ENCODE measurements at regions not wholly inside any gene's neighbourhood (a gene's known extent, or its start where the extent isn't known, plus 50 kb on each side); places are given as distances from the start of the nearest gene placed in this dataset.

GRCh38 chr5:144896473-144896872 lies 725.8 kb downstream of the KCTD16 start:
- TF ChIP-seq EZH2 (IDR thresholded peaks at IDR 0.05; ENCODE audit: borderline replicate concordance, low read length) (no peak), CTCF (IDR thresholded peaks at IDR 0.05; ENCODE audit: low read length) (no peak)
- Histone ChIP-seq H3K27me3 (ENCODE audit: insufficient read depth, low read length) (no peaks in the 10 kb centered on the region), H3K9me3 (ENCODE audit: low read length) (no peaks in the 10 kb centered on the region), H3K9ac (ENCODE audit: low read length) (no peak overlapping the region), H3K36me3 (ENCODE audit: insufficient read depth, low read length) (no peaks in the 10 kb centered on the region), H3K9me2 (ENCODE audit: low read depth, low read length) (no peaks in the 10 kb centered on the region), H4K20me1 (ENCODE audit: insufficient read depth, low read length) (no peaks in the 10 kb centered on the region), H3K4me3 (ENCODE audit: low read depth, low read length, poor library complexity, severe bottlenecking) (no peak overlapping the region), H3K27ac (ENCODE audit: low read depth, low read length, poor library complexity, severe bottlenecking) (no peak overlapping the region), H3K4me1 (ENCODE audit: insufficient read depth, low read length, severe bottlenecking) (no peaks in the 10 kb centered on the region), H3F3A (ENCODE audit: insufficient read depth, low read length) (no peaks in the 10 kb centered on the region), H3K4me2 (ENCODE audit: low read length) (no peak overlapping the region), H3K79me2 (ENCODE audit: insufficient read depth, low read length) (no peaks in the 10 kb centered on the region), H2AFZ (ENCODE audit: low read length) (no peak overlapping the region)

DNA sequence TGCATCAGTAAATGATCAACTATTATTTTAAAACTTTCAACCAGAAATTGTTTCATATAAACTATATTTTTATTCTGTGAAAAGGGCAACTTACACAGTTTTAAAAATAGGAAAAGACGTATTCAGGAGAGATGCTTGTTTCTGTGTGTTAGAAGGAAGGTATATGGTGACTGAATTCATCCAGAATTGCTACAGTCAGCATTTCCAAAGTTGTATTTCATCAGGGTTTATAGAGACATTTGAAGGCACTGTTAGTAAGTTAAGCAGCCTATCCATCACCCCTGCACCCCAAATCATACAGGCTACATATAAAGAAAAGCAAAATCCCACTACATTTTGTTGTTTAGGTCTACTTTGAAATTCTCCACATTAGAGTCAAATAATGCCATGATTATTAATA lies 716.0 kb downstream of the KCTD16 start:
- H3K27ac ChIP-seq (ENCODE audit: low read depth, low read length, poor library complexity, severe bottlenecking): no peak overlapping the region
- H3F3A ChIP-seq (ENCODE audit: insufficient read depth, low read length): no peaks in the 10 kb centered on the region
- no peak overlapping the region for H2AFZ ChIP-seq (ENCODE audit: low read length)
- no peaks in the 10 kb centered on the region for H3K79me2 ChIP-seq (ENCODE audit: insufficient read depth, low read length)
- H3K9me2 ChIP-seq (ENCODE audit: low read depth, low read length): no peaks in the 10 kb centered on the region
- no peak overlapping the region for H3K9ac ChIP-seq (ENCODE audit: low read length)
- H3K4me3 ChIP-seq (ENCODE audit: low read depth, low read length, poor library complexity, severe bottlenecking): no peak overlapping the region
- H3K4me1 ChIP-seq (ENCODE audit: insufficient read depth, low read length, severe bottlenecking): no peaks in the 10 kb centered on the region
- no peaks in the 10 kb centered on the region for H3K9me3 ChIP-seq (ENCODE audit: low read length)
- H3K36me3 ChIP-seq (ENCODE audit: insufficient read depth, low read length): no peaks in the 10 kb centered on the region
- no peaks in the 10 kb centered on the region for H4K20me1 ChIP-seq (ENCODE audit: insufficient read depth, low read length)
- no peak overlapping the region for H3K4me2 ChIP-seq (ENCODE audit: low read length)
- TF ChIP-seq EZH2 (IDR thresholded peaks at IDR 0.05; ENCODE audit: borderline replicate concordance, low read length): no peak
- no peak for TF ChIP-seq CTCF (IDR thresholded peaks at IDR 0.05; ENCODE audit: low read length)
- H3K27me3 ChIP-seq (ENCODE audit: insufficient read depth, low read length): no peaks in the 10 kb centered on the region

- no peaks in the 10 kb centered on the region for H3K9me3 ChIP-seq (ENCODE audit: low read length)
- no peaks in the 10 kb centered on the region for H4K20me1 ChIP-seq (ENCODE audit: insufficient read depth, low read length)
- no peaks in the 10 kb centered on the region for H3K27me3 ChIP-seq (ENCODE audit: insufficient read depth, low read length)
- H3K4me2 ChIP-seq (ENCODE audit: low read length): no peak overlapping the region
- no peak overlapping the region for H2AFZ ChIP-seq (ENCODE audit: low read length)
- H3K79me2 ChIP-seq (ENCODE audit: insufficient read depth, low read length): no peaks in the 10 kb centered on the region
- no peaks in the 10 kb centered on the region for H3F3A ChIP-seq (ENCODE audit: insufficient read depth, low read length)
- H3K4me1 ChIP-seq (ENCODE audit: insufficient read depth, low read length, severe bottlenecking): no peaks in the 10 kb centered on the region
- H3K4me3 ChIP-seq (ENCODE audit: low read depth, low read length, poor library complexity, severe bottlenecking): no peak overlapping the region
- no peak for TF ChIP-seq EZH2 (IDR thresholded peaks at IDR 0.05; ENCODE audit: borderline replicate concordance, low read length)
- TF ChIP-seq CTCF (IDR thresholded peaks at IDR 0.05; ENCODE audit: low read length): no peak
- H3K9me2 ChIP-seq (ENCODE audit: low read depth, low read length): no peaks in the 10 kb centered on the region
- no peaks in the 10 kb centered on the region for H3K36me3 ChIP-seq (ENCODE audit: insufficient read depth, low read length)
- no peak overlapping the region for H3K9ac ChIP-seq (ENCODE audit: low read length)
- H3K27ac ChIP-seq (ENCODE audit: low read depth, low read length, poor library complexity, severe bottlenecking): no peak overlapping the region
Measured at GRCh38 chr5:144882739-144883283, 712.1 kb downstream of the KCTD16 start.

All from OCI-LY1 (cell line).